Activated CD4-positive, alpha-beta T cell treated with anti-CD3 and anti-CD28 coated beads, Interleukin-2, amount 10 ng/mL, durations not matched to agents 7 days and 5 days (primary cell): ENCODE measurements at regions not wholly inside any gene's neighbourhood (a gene's known extent, or its start where the extent isn't known, plus 50 kb on each side); places are given as distances from the start of the nearest gene placed in this dataset.

ENCODE experiments used
- CTCF ChIA-PET: fragments of 350-600 bp; sonication (Branson Sonifier 250); formaldehyde crosslinking; loops from one replicate; lab custom pipeline; 2021; ENCODE audit warnings: antibody characterized with exemption; lab: Charles Lee
- POLR2A ChIA-PET: fragments of 350-600 bp; sonication (Branson Sonifier 250); formaldehyde crosslinking; loops from one replicate; lab custom pipeline; 2021; ENCODE audit warnings: antibody characterized with exemption; lab: Charles Lee
- DNase-seq: peaks from one replicate; pipeline ENCODE4 v3.0.0-alpha.2; 2020
- H3K27ac Mint-ChIP-seq: one replicate; pipeline ENCODE4 v1.8.0; 2021; ENCODE audit warnings: mild to moderate bottlenecking, moderate library complexity, mixed read lengths
- H3K27me3 Mint-ChIP-seq: one replicate; pipeline ENCODE4 v1.8.0; 2021; ENCODE audit warnings: mixed read lengths
- H3K36me3 Mint-ChIP-seq: one replicate; pipeline ENCODE4 v1.8.0; 2021; ENCODE audit warnings: low read depth, mixed read lengths
- H3K4me1 Mint-ChIP-seq: one replicate; pipeline ENCODE4 v1.8.0; 2021; ENCODE audit warnings: mixed read lengths
- H3K4me3 Mint-ChIP-seq: one replicate; pipeline ENCODE4 v1.8.0; 2021; ENCODE audit warnings: mild to moderate bottlenecking, moderate library complexity, mixed read lengths
- H3K9me3 Mint-ChIP-seq: one replicate; pipeline ENCODE4 v1.8.0; 2021; ENCODE audit warnings: mixed read lengths

DNA sequence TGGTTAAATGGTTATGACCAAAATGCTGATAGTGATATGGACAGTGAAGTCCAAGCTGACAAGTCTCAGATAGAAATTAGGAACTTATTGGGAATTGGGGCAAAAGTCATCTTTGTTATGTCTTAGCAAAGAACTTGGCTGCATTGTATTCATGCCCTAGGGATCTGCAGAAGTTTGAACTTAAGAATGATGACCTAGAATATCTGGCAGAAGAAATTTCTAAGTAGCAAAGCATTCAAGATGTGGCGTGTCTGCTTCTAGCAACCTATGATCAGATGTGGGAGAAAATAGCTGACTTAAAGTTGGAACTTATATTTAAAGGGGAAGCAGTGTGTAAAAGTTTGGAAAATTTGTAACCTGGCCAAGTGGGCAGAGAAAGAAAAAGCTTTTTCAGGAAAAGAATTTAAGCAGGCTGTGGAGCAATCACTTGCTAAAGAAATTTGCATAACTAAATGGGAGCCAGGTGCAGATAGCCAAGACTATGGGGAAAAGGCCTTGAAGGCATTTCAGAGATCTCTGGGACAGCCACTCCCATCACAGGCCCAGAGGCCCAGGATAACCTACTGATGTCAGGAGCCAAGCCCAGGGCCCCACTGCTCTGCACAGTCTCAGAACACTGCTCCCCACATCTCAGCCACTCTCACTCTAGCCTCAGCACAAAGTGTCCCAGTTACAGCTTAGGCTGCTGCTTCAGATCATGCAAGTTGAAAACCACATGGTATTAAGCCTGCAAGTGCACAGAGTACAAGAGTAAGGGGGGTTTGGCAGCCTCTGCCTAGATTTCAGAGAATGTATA is 147.8 kb upstream of the TGFBR2 start:
- no peaks in the 10 kb centered on the region for H3K36me3 Mint-ChIP-seq
- no peak for DNase-seq
- ChIA-PET POLR2A (no interaction called here), CTCF (no interaction called here)
- H3K4me3 Mint-ChIP-seq: no peak overlapping the region
- H3K27ac Mint-ChIP-seq: no peak overlapping the region
- H3K27me3 Mint-ChIP-seq: peaks cover 2% of the 10 kb centered on the region
- H3K9me3 Mint-ChIP-seq: peaks cover 7% of the 10 kb centered on the region
- no peaks in the 10 kb centered on the region for H3K4me1 Mint-ChIP-seq

DNA sequence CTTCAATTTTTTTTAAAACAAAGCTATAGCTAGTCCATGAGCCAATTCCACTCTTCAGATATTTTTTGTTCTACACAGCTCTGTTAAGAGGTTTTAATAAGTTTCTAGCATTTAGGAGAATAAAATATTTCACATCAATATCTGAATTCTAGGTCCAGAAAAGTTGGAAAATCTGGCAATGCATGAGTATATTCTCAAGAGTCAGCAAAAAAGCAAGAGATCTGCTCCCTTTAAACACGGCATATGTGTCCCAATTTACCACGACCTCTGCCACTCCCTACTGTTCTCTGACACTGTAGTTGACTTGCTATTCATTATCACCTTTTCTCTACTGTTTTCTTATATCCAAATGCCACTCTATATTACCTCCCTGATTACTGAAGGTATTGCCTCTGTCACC is 145.1 kb upstream of the TGFBR2 start:
- peaks cover 19% of the 10 kb centered on the region for H3K9me3 Mint-ChIP-seq
- CTCF ChIA-PET: interaction anchor here (1.3 kb wide), 1 partner anchor 290 kb away, joined by 3 read pairs; no protein-coding TSS in a partner anchor
- no peaks in the 10 kb centered on the region for H3K4me1 Mint-ChIP-seq
- no peak overlapping the region for H3K4me3 Mint-ChIP-seq
- H3K27me3 Mint-ChIP-seq: peaks cover 2% of the 10 kb centered on the region
- POLR2A ChIA-PET: no interaction called here
- no peak overlapping the region for H3K27ac Mint-ChIP-seq
- no peak for DNase-seq
- no peaks in the 10 kb centered on the region for H3K36me3 Mint-ChIP-seq

GRCh38 chr3:30462721-30463470 is 143.5 kb upstream of the TGFBR2 start:
- POLR2A ChIA-PET: no interaction called here
- peaks cover 2% of the 10 kb centered on the region for H3K27me3 Mint-ChIP-seq
- CTCF ChIA-PET: no interaction called here
- no peak overlapping the region for H3K4me3 Mint-ChIP-seq
- no peak for DNase-seq
- H3K27ac Mint-ChIP-seq: no peak overlapping the region
- H3K9me3 Mint-ChIP-seq: peaks cover 19% of the 10 kb centered on the region
- no peaks in the 10 kb centered on the region for H3K4me1 Mint-ChIP-seq
- no peaks in the 10 kb centered on the region for H3K36me3 Mint-ChIP-seq

DNA sequence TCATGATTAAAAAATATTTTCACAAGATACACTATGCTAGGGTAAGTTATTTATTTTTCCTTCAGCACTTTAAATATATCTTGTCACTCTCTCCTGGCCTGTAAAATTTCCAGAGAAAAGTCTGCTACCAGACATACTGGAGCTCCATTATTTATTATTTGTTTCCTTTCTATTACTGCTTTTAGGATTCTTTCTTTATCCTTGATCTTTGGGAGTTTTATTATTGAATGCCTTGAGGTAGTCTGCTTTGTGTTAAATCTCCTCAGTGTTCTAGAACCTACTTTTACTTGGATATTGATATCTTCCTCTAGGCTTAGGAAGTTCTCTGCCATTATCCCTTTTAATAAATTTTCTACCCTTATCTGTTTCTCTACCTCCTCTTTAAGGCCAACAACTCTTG is 142.0 kb upstream of the TGFBR2 start:
- H3K27me3 Mint-ChIP-seq: peaks cover 2% of the 10 kb centered on the region
- ChIA-PET CTCF (interaction anchor here (0.6 kb wide), 1 partner anchor 560 kb away, joined by 3 read pairs; no protein-coding TSS in a partner anchor), POLR2A (no interaction called here)
- H3K9me3 Mint-ChIP-seq: peaks cover 26% of the 10 kb centered on the region
- H3K27ac Mint-ChIP-seq: no peak overlapping the region
- H3K36me3 Mint-ChIP-seq: no peaks in the 10 kb centered on the region
- no peaks in the 10 kb centered on the region for H3K4me1 Mint-ChIP-seq
- no peak for DNase-seq
- no peak overlapping the region for H3K4me3 Mint-ChIP-seq

GRCh38 chr3:30465454-30465853 is 140.9 kb upstream of the TGFBR2 start:
- H3K36me3 Mint-ChIP-seq: no peaks in the 10 kb centered on the region
- H3K4me1 Mint-ChIP-seq: no peaks in the 10 kb centered on the region
- no peak overlapping the region for H3K27ac Mint-ChIP-seq
- ChIA-PET POLR2A (no interaction called here), CTCF (no interaction called here)
- no peak for DNase-seq
- H3K9me3 Mint-ChIP-seq: peaks cover 21% of the 10 kb centered on the region
- peaks cover 2% of the 10 kb centered on the region for H3K27me3 Mint-ChIP-seq
- H3K4me3 Mint-ChIP-seq: no peak overlapping the region

- Mint-ChIP-seq H3K27ac (no peak overlapping the region), H3K4me1 (no peaks in the 10 kb centered on the region), H3K36me3 (no peaks in the 10 kb centered on the region), H3K27me3 (no peaks in the 10 kb centered on the region), H3K9me3 (peaks cover 21% of the 10 kb centered on the region), H3K4me3 (no peak overlapping the region)
- CTCF ChIA-PET: interaction anchor here (1.2 kb wide), 1 partner anchor 10 kb away, joined by 4 read pairs; no protein-coding TSS in a partner anchor
- POLR2A ChIA-PET: no interaction called here
- no peak for DNase-seq
Observed at GRCh38 chr3:30467596-30468238, 138.7 kb upstream of the TGFBR2 start.

- peaks cover 21% of the 10 kb centered on the region for H3K9me3 Mint-ChIP-seq
- no peak for DNase-seq
- H3K36me3 Mint-ChIP-seq: no peaks in the 10 kb centered on the region
- ChIA-PET POLR2A (no interaction called here), CTCF (no interaction called here)
- H3K4me1 Mint-ChIP-seq: no peaks in the 10 kb centered on the region
- no peak overlapping the region for H3K4me3 Mint-ChIP-seq
- no peak overlapping the region for H3K27ac Mint-ChIP-seq
- H3K27me3 Mint-ChIP-seq: no peaks in the 10 kb centered on the region
Observed at GRCh38 chr3:30469133-30469532, 137.3 kb upstream of the TGFBR2 start.

DNA sequence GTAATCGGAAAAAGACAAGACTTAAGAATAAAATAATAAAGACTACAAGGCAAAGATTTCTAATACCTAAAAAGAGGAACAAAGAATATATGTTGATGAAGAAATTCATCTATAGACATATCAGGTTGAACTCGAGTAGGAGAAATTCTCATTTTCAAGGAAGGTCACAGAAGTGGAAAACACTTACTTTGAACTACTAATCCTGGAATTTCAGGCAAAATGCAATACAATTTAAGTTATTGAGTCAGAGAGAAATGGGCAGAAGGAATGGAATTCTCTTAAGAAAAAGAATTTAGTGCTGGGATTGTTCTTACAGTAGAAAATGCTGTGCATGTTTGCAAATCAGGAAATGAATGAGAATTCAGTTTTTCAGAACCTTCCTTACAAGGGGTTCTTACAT is 135.9 kb upstream of the TGFBR2 start:
- no peaks in the 10 kb centered on the region for H3K36me3 Mint-ChIP-seq
- H3K27ac Mint-ChIP-seq: no peak overlapping the region
- no peak for DNase-seq
- H3K4me1 Mint-ChIP-seq: peaks cover 12% of the 10 kb centered on the region
- H3K9me3 Mint-ChIP-seq: peaks cover 11% of the 10 kb centered on the region
- ChIA-PET POLR2A (no interaction called here), CTCF (no interaction called here)
- no peaks in the 10 kb centered on the region for H3K27me3 Mint-ChIP-seq
- H3K4me3 Mint-ChIP-seq: no peak overlapping the region

GRCh38 chr3:30471066-30471465 is 135.3 kb upstream of the TGFBR2 start:
- POLR2A ChIA-PET: no interaction called here
- DNase-seq: no peak
- no peaks in the 10 kb centered on the region for H3K36me3 Mint-ChIP-seq
- peaks cover 11% of the 10 kb centered on the region for H3K9me3 Mint-ChIP-seq
- H3K4me3 Mint-ChIP-seq: no peak overlapping the region
- H3K27ac Mint-ChIP-seq: no peak overlapping the region
- no peaks in the 10 kb centered on the region for H3K27me3 Mint-ChIP-seq
- H3K4me1 Mint-ChIP-seq: peaks cover 12% of the 10 kb centered on the region
- CTCF ChIA-PET: no interaction called here

GRCh38 chr3:30471796-30472489 is 134.5 kb upstream of the TGFBR2 start:
- peaks cover 11% of the 10 kb centered on the region for H3K9me3 Mint-ChIP-seq
- no peak overlapping the region for H3K4me3 Mint-ChIP-seq
- CTCF ChIA-PET: interaction anchor here (0.7 kb wide), 1 partner anchor 23 kb away, joined by 3 read pairs; no protein-coding TSS in a partner anchor
- no peaks in the 10 kb centered on the region for H3K36me3 Mint-ChIP-seq
- POLR2A ChIA-PET: no interaction called here
- no peak overlapping the region for H3K27ac Mint-ChIP-seq
- no peaks in the 10 kb centered on the region for H3K27me3 Mint-ChIP-seq
- no peak for DNase-seq
- peaks cover 16% of the 10 kb centered on the region for H3K4me1 Mint-ChIP-seq

- Mint-ChIP-seq H3K27ac (no peak overlapping the region), H3K36me3 (no peaks in the 10 kb centered on the region), H3K27me3 (no peaks in the 10 kb centered on the region), H3K4me3 (no peak overlapping the region), H3K4me1 (peaks cover 25% of the 10 kb centered on the region), H3K9me3 (peaks cover 8% of the 10 kb centered on the region)
- no peak for DNase-seq
- ChIA-PET POLR2A (no interaction called here), CTCF (no interaction called here)
Observed at GRCh38 chr3:30473374-30474051, 132.9 kb upstream of the TGFBR2 start.

GRCh38 chr3:30474371-30474770 is 132.0 kb upstream of the TGFBR2 start:
- no peak for DNase-seq
- peaks cover 25% of the 10 kb centered on the region for H3K4me1 Mint-ChIP-seq
- H3K9me3 Mint-ChIP-seq: peaks cover 9% of the 10 kb centered on the region
- no peak overlapping the region for H3K27ac Mint-ChIP-seq
- ChIA-PET POLR2A (interaction anchor here (0.8 kb wide), 1 partner anchor 27 kb away, joined by 3 read pairs; no protein-coding TSS in a partner anchor), CTCF (no interaction called here)
- no peaks in the 10 kb centered on the region for H3K36me3 Mint-ChIP-seq
- H3K27me3 Mint-ChIP-seq: no peaks in the 10 kb centered on the region
- H3K4me3 Mint-ChIP-seq: no peak overlapping the region
